GM23248 (cell line): ENCODE measurements at regions not wholly inside any gene's neighbourhood (a gene's known extent, or its start where the extent isn't known, plus 50 kb on each side); places are given as distances from the start of the nearest gene placed in this dataset.

Experiments used
- EZH2 ChIP-seq: fragments of 200-600 bp; sonication (generic); IDR thresholded peaks from 2 replicates; pipeline ENCODE4 v1.6.1; 2018; ENCODE audit warnings: antibody characterized with exemption, mild to moderate bottlenecking; ENCODE audit not compliant: insufficient read depth, poor library complexity, severe bottlenecking
- EZH2phosphoT487 ChIP-seq: fragments of 200-600 bp; sonication (generic); IDR thresholded peaks from 2 replicates; pipeline ENCODE4 v1.6.1; 2018; ENCODE audit warnings: antibody characterized with exemption, moderate library complexity, mild to moderate bottlenecking, low read depth; ENCODE audit not compliant: insufficient read depth

DNA sequence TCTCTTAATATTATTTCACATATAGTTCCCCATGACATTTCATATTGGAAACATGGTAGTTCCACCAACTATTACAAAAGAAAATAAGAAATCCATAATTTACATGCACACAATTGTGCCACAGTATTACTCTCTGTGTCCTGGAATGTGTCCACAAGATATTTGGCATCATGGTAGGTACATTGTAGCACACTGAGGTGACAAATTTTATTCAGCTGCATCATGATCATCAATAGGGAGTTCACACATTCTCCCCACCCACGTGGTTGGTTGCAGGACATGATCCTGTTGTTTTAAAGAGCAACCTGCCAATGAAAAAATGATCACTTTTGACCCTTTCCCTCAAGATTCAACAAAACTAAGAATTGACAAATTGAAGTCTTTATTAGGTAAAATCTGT is 67.1 kb upstream of the HECTD2 start:
- TF ChIP-seq EZH2phosphoT487, result no peak
- no peak for TF ChIP-seq EZH2
